Osteocyte (in vitro differentiated cells): ENCODE measurements at regions not wholly inside any gene's neighbourhood (a gene's known extent, or its start where the extent isn't known, plus 50 kb on each side); places are given as distances from the start of the nearest gene placed in this dataset.

Experiments
- DNase-seq: peaks from one replicate; pipeline ENCODE4 v3.0.0; 2021; ENCODE audit warnings: mixed read lengths; ENCODE audit not compliant: unreplicated experiment; ENCODE audit errors: extremely low spot score
- H3K27ac Mint-ChIP-seq: one replicate; pipeline ENCODE4 v1.8.0; 2021; ENCODE audit warnings: mild to moderate bottlenecking, mixed read lengths; ENCODE audit not compliant: unreplicated experiment
- H3K27me3 Mint-ChIP-seq: one replicate; pipeline ENCODE4 v1.8.0; 2021; ENCODE audit warnings: mixed read lengths; ENCODE audit not compliant: unreplicated experiment
- H3K36me3 Mint-ChIP-seq: one replicate; pipeline ENCODE4 v1.8.0; 2021; ENCODE audit warnings: mixed read lengths; ENCODE audit not compliant: unreplicated experiment
- H3K4me1 Mint-ChIP-seq: one replicate; pipeline ENCODE4 v1.8.0; 2021; ENCODE audit warnings: mixed read lengths; ENCODE audit not compliant: unreplicated experiment
- H3K4me3 Mint-ChIP-seq: one replicate; pipeline ENCODE4 v1.8.0; 2021; ENCODE audit warnings: mild to moderate bottlenecking, moderate library complexity, mixed read lengths; ENCODE audit not compliant: unreplicated experiment
- H3K9me3 Mint-ChIP-seq: one replicate; pipeline ENCODE4 v1.8.0; 2021; ENCODE audit warnings: mixed read lengths; ENCODE audit not compliant: unreplicated experiment
- TF ChIP-seq, protein P1 (sequence below): fragments of 200-600 bp; sonication (generic); IDR thresholded peaks from 2 replicates; pipeline ENCODE4 v1.5.0; 2021; ENCODE audit warnings: antibody characterized with exemption, mild to moderate bottlenecking, moderate library complexity

DNA sequence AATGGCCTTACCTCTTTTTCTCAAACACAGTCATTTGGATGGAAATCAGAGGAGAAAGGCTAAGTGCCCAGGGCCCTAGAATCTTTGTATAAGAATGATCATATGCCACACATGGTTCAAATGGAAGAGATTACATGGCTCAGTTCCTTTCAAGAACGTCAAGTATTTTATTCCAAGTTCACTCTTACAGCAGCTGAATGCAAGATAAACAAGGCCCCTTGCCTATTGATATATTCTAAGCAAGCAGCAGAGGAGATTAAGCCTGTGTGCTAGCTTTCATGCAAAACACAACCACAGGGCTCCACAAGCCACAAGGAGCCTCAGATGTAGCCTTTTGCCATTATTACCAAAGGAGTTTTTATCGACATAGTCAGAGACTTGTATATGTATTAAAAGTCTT, 55.3 kb upstream of the SLCO6A1 start:
- H3K27me3 Mint-ChIP-seq, result peaks cover 4% of the 10 kb centered on the region
- no peaks in the 10 kb centered on the region for H3K9me3 Mint-ChIP-seq
- no peaks in the 10 kb centered on the region for H3K4me1 Mint-ChIP-seq
- TF ChIP-seq, protein P1, sequence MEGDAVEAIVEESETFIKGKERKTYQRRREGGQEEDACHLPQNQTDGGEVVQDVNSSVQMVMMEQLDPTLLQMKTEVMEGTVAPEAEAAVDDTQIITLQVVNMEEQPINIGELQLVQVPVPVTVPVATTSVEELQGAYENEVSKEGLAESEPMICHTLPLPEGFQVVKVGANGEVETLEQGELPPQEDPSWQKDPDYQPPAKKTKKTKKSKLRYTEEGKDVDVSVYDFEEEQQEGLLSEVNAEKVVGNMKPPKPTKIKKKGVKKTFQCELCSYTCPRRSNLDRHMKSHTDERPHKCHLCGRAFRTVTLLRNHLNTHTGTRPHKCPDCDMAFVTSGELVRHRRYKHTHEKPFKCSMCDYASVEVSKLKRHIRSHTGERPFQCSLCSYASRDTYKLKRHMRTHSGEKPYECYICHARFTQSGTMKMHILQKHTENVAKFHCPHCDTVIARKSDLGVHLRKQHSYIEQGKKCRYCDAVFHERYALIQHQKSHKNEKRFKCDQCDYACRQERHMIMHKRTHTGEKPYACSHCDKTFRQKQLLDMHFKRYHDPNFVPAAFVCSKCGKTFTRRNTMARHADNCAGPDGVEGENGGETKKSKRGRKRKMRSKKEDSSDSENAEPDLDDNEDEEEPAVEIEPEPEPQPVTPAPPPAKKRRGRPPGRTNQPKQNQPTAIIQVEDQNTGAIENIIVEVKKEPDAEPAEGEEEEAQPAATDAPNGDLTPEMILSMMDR, result no peak
- no peak for DNase-seq
- no peak overlapping the region for H3K27ac Mint-ChIP-seq
- no peak overlapping the region for H3K4me3 Mint-ChIP-seq
- H3K36me3 Mint-ChIP-seq, result no peaks in the 10 kb centered on the region

DNA sequence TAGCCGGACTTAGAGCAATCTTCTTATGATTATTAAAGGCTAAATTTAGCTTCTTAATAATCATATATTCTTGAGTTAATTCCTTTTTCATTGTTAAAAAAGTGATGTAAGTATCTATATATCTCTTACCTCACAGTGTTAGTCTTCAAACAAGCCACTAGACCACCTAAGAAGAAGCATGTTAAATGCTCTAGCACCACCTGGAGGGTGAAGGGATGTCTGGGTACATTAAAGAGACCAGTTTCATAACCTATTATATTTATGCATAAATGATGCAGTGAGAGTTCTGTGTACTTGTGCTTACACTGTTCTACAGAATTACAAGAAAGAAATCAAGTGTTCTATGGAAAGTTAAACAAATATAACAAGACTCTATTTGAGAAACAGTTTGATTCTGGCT, 55.9 kb upstream of the SLCO6A1 start:
- no peaks in the 10 kb centered on the region for H3K9me3 Mint-ChIP-seq
- no peak for DNase-seq
- no peaks in the 10 kb centered on the region for H3K4me1 Mint-ChIP-seq
- H3K27ac Mint-ChIP-seq, result no peak overlapping the region
- no peak overlapping the region for H3K4me3 Mint-ChIP-seq
- H3K36me3 Mint-ChIP-seq, result no peaks in the 10 kb centered on the region
- TF ChIP-seq, protein P1, result peak; percentile 27
- peaks cover 6% of the 10 kb centered on the region for H3K27me3 Mint-ChIP-seq

DNA sequence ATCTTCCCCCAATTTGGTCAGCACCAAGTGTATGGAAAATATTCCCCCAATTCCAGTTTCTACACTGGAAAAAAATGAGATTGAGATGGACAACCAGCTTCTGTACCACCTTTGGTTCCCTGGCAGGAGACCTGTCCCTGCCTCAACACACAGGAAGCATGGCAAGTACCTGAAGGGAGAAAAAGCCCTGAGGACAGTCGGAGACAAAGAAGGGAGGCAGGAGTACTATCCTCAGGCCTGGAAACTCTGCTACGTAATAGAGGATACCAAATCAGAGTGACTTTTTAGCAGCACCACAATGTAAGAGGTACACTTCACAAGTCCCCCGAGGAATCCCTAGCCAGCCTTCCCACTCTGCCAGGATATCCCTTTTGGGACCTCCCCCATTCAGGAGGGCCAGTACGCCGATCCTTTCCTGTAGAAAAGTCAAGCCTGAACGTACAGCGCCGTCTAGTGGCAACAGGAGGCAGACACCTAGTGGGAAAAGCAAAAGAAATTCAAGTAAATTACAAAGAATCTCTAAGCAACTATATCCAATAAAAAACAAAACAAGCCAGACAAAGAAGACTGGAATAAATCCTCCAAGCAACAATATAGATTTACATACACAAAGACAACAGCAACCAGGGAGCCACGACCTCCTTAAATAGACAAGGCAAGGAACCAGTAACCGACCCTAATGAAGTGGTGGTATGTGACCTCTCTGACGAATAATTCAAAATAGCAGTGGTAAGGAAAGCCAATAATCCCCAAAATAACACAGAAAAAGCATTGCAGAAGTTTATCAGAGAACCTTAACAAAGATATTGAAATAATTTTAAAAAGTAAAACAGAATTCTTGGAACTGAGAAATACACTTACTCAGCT, 63.3 kb upstream of the SLCO6A1 start:
- Mint-ChIP-seq H3K27me3 (peaks cover 28% of the 10 kb centered on the region), H3K36me3 (peaks cover 6% of the 10 kb centered on the region), H3K4me1 (no peaks in the 10 kb centered on the region), H3K27ac (no peak overlapping the region), H3K9me3 (peaks cover 25% of the 10 kb centered on the region), H3K4me3 (no peak overlapping the region)
- DNase-seq, result no peak
- TF ChIP-seq, protein P1, result peak; percentile 52

DNA sequence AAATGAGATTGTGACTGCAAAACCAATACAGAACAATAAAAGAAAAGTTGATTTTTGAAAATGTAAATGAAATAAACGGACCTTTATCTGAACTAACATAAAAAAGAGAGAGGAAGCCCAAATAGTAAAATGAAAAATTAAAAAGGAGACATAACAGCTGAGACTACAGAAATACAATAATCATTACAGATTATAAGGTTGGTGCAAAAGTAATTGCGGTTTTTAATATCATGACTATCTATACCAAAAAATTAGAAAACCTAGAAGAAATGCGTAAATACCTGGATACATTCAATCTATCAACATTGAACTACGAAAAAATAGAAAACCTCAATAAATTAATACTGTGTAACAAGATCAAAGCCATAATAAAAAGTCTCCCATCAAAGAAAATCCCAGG, 71.9 kb upstream of the SLCO6A1 start:
- no peaks in the 10 kb centered on the region for H3K4me1 Mint-ChIP-seq
- TF ChIP-seq, protein P1, result no peak
- H3K4me3 Mint-ChIP-seq, result no peak overlapping the region
- no peak for DNase-seq
- H3K27me3 Mint-ChIP-seq, result peaks cover 19% of the 10 kb centered on the region
- H3K9me3 Mint-ChIP-seq, result peaks cover 10% of the 10 kb centered on the region
- no peak overlapping the region for H3K27ac Mint-ChIP-seq
- H3K36me3 Mint-ChIP-seq, result no peaks in the 10 kb centered on the region

DNA sequence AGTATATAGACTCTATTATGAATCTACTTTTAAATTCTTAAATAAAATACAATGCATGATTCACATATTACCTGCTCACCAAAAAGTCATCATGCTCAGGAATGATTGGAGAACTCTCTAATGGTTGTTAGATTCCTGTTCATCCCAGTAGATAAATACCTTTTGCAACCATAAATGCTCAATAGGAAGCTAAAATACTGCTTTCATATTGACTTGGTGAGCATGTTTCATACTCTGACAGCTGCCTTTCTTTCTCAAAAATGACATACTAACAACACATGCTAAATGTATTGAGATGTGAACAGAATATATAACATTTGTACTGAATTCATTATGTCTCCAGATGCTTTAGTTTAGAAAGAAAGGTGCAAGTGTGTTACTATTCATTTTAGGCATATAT, 79.6 kb upstream of the SLCO6A1 start:
- Mint-ChIP-seq H3K9me3 (no peaks in the 10 kb centered on the region), H3K4me3 (no peak overlapping the region), H3K27ac (no peak overlapping the region), H3K4me1 (no peaks in the 10 kb centered on the region), H3K27me3 (no peaks in the 10 kb centered on the region), H3K36me3 (no peaks in the 10 kb centered on the region)
- TF ChIP-seq, protein P1, result no peak
- no peak for DNase-seq
